ENCODE measurements at regions not wholly inside any gene's neighbourhood (a gene's known extent, or its start where the extent isn't known, plus 50 kb on each side); places are given as distances from the start of the nearest gene placed in this dataset.

DNA sequence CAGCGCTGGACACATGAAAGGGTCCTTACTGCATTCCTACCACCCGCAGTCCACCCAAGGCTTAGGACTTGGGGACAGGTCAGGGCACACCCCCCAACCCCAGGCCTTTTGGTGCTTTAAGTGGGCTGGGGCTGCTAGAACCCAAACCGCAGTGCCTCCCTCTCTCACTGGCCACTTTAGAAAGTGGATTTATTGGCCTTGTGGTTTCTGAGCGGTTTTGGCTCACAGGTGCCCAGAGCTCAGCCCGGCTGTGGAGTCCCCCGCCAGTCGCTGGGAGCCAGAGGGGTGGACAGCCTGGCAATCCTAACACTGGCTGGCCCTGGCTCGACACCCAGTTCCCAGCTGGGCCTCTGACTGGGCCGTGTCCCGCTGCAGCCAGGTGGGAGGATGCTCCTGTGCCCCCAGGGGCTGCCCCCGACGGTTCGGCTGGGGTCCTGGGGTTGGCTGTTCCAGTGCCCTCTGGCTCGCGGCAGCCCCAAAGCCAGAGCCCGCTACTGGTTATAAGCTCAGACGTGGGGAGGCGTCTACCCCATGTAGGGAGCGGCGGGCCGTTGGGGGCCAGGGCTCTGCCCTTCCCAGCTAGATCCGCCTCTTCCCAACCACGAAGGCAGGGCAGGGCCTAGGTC lies 65.2 kb upstream of the RNU6ATAC start:
- Histone ChIP-seq H3K9ac (ENCODE audit: low read length) (no peak overlapping the region), H2AFZ (ENCODE audit: low read depth, low read length, poor library complexity, severe bottlenecking) (no peak overlapping the region), H3K36me3 (ENCODE audit: control insufficient read depth in 1 of 2, insufficient read depth in 2 of 2, low read length in 2 of 2) (no peaks in the 10 kb centered on the region), H3K4me1 (ENCODE audit: control insufficient read depth in 1 of 2, insufficient read depth in 2 of 2, low read length in 2 of 2) (no peaks in the 10 kb centered on the region), H3K27me3 (ENCODE audit: insufficient read depth, low read length) (no peaks in the 10 kb centered on the region), H4K20me1 (ENCODE audit: insufficient read depth) (no peaks in the 10 kb centered on the region), H3K4me3 (replicated peaks in 1 of 2; ENCODE audit: low read depth in 1 of 2, low read length in 2 of 2) (no peak overlapping the region), H3K79me2 (ENCODE audit: insufficient read depth, low read length) (no peaks in the 10 kb centered on the region), H3K4me2 (ENCODE audit: low read length) (no peak overlapping the region), H3K27ac (ENCODE audit: low read depth, low read length) (no peak overlapping the region), H3K9me2 (ENCODE audit: insufficient read depth) (no peaks in the 10 kb centered on the region), H3K9me3 (ENCODE audit: control insufficient read depth in 1 of 2, insufficient read depth in 1 of 2, low read depth in 1 of 2, low read length in 2 of 2) (no peaks in the 10 kb centered on the region)
- ChIA-PET CTCF (no interaction called here), RAD21 (ENCODE audit: low non-redundant PET in 1 of 2, low total read pairs in 2 of 2, uncharacterized antibody in 2 of 2, unreplicated experiment in 2 of 2) (no interaction called here), POLR2A (no interaction called here)
- no TSS peak for BruUV-seq (replicated peaks)
- TF ChIP-seq EZH2 (IDR thresholded peaks at IDR 0.05), result no peak
- no peak for TF ChIP-seq FOSL1 (IDR thresholded peaks at IDR 0.05; ENCODE audit: low read depth)
- no peak for TF ChIP-seq SIN3A (IDR thresholded peaks at IDR 0.05; ENCODE audit: low read depth)
- no peak for TF ChIP-seq YY1 (IDR thresholded peaks at IDR 0.05; ENCODE audit: extremely low read depth, insufficient replicate concordance, low read depth, low read length)
- no peak for TF ChIP-seq RAD21 (IDR thresholded peaks at IDR 0.05; ENCODE audit: low read depth)
- TF ChIP-seq, protein P1, sequence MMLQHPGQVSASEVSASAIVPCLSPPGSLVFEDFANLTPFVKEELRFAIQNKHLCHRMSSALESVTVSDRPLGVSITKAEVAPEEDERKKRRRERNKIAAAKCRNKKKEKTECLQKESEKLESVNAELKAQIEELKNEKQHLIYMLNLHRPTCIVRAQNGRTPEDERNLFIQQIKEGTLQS (IDR thresholded peaks at IDR 0.05), result no peak
- TF ChIP-seq TCF7L2 (IDR thresholded peaks at IDR 0.05; ENCODE audit: borderline replicate concordance, extremely low read depth, insufficient read depth, insufficient read length), result no peak
- no peak for TF ChIP-seq EZH2phosphoT487 (IDR thresholded peaks at IDR 0.05; ENCODE audit: borderline replicate concordance)
- TF ChIP-seq ZNF274 (IDR thresholded peaks at IDR 0.05; ENCODE audit: low read depth, low read length), result no peak
- TF ChIP-seq, protein P2, sequence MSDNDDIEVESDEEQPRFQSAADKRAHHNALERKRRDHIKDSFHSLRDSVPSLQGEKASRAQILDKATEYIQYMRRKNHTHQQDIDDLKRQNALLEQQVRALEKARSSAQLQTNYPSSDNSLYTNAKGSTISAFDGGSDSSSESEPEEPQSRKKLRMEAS (IDR thresholded peaks at IDR 0.05), result no peak
- no peak for TF ChIP-seq SRF (IDR thresholded peaks at IDR 0.05; ENCODE audit: low read depth)
- TF ChIP-seq, protein P3, sequence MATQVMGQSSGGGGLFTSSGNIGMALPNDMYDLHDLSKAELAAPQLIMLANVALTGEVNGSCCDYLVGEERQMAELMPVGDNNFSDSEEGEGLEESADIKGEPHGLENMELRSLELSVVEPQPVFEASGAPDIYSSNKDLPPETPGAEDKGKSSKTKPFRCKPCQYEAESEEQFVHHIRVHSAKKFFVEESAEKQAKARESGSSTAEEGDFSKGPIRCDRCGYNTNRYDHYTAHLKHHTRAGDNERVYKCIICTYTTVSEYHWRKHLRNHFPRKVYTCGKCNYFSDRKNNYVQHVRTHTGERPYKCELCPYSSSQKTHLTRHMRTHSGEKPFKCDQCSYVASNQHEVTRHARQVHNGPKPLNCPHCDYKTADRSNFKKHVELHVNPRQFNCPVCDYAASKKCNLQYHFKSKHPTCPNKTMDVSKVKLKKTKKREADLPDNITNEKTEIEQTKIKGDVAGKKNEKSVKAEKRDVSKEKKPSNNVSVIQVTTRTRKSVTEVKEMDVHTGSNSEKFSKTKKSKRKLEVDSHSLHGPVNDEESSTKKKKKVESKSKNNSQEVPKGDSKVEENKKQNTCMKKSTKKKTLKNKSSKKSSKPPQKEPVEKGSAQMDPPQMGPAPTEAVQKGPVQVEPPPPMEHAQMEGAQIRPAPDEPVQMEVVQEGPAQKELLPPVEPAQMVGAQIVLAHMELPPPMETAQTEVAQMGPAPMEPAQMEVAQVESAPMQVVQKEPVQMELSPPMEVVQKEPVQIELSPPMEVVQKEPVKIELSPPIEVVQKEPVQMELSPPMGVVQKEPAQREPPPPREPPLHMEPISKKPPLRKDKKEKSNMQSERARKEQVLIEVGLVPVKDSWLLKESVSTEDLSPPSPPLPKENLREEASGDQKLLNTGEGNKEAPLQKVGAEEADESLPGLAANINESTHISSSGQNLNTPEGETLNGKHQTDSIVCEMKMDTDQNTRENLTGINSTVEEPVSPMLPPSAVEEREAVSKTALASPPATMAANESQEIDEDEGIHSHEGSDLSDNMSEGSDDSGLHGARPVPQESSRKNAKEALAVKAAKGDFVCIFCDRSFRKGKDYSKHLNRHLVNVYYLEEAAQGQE (IDR thresholded peaks at IDR 0.05; ENCODE audit: low read depth), result no peak
- TF ChIP-seq EGR1 (IDR thresholded peaks at IDR 0.05; ENCODE audit: low read depth), result no peak
- TF ChIP-seq, protein P4, sequence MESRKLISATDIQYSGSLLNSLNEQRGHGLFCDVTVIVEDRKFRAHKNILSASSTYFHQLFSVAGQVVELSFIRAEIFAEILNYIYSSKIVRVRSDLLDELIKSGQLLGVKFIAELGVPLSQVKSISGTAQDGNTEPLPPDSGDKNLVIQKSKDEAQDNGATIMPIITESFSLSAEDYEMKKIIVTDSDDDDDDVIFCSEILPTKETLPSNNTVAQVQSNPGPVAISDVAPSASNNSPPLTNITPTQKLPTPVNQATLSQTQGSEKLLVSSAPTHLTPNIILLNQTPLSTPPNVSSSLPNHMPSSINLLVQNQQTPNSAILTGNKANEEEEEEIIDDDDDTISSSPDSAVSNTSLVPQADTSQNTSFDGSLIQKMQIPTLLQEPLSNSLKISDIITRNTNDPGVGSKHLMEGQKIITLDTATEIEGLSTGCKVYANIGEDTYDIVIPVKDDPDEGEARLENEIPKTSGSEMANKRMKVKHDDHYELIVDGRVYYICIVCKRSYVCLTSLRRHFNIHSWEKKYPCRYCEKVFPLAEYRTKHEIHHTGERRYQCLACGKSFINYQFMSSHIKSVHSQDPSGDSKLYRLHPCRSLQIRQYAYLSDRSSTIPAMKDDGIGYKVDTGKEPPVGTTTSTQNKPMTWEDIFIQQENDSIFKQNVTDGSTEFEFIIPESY (IDR thresholded peaks at IDR 0.05; ENCODE audit: extremely low read depth, insufficient replicate concordance, low read length), result no peak
- no peak for TF ChIP-seq CBX3 (IDR thresholded peaks at IDR 0.05; ENCODE audit: low read depth)
- TF ChIP-seq ZFX (IDR thresholded peaks at IDR 0.05), result no peak
- intact Hi-C loops (cut with micrococcal nuclease), result no loop called here
- DNase-seq (ENCODE audit: low read depth, low spot score) (no peak), ATAC-seq (no peak)
